ENCODE measurements at regions not wholly inside any gene's neighbourhood (a gene's known extent, or its start where the extent isn't known, plus 50 kb on each side); places are given as distances from the start of the nearest gene placed in this dataset.

- WGBS (ENCODE audit: insufficient coverage, insufficient replicate concordance, low lambda C conversion rate, missing lambda C conversion rate) = 15% methylated on average over 4 of the region's 4 CpGs
- FAIRE-seq (no peak), ATAC-seq (no peak), DNase-seq (ENCODE audit: low read depth, low spot score) (no peak)
- no peaks in the 10 kb centered on the region for H3K79me2 ChIP-seq (ENCODE audit: control insufficient read depth, insufficient read depth, low read length)
- no peaks in the 10 kb centered on the region for H3K36me3 ChIP-seq (ENCODE audit: control insufficient read depth in 2 of 2, insufficient read depth in 2 of 2, low read length in 1 of 2)
- ChIA-PET CTCF (no interaction called here), POLR2A (no interaction called here), RAD21 (ENCODE audit: unreplicated experiment) (no interaction called here), SMC1A (ENCODE audit: uncharacterized antibody, unreplicated experiment) (no interaction called here)
- H4K20me1 ChIP-seq (ENCODE audit: control insufficient read depth, insufficient read depth) = no peaks in the 10 kb centered on the region
- no peak overlapping the region for H2AFZ ChIP-seq (ENCODE audit: control insufficient read depth, low read depth, low read length)
- no peak overlapping the region for H3K9ac ChIP-seq (ENCODE audit: control insufficient read depth, insufficient read depth, low read length)
- no TSS peak for BruUV-seq (replicated peaks)
- H3K4me3 ChIP-seq = no peak overlapping the region
- in situ Hi-C loops (cut with MboI) = no loop called here
- H3K4me1 ChIP-seq (ENCODE audit: control insufficient read depth, insufficient read depth, low read length) = no peaks in the 10 kb centered on the region
- intact Hi-C loops (cut with micrococcal nuclease; ENCODE audit: unreplicated experiment) = no loop called here
- H3K27me3 ChIP-seq (replicated peaks in 1 of 2; ENCODE audit: control insufficient read depth in 2 of 2, insufficient read depth in 2 of 2, low read length in 1 of 2) = no peaks in the 10 kb centered on the region
- H3K9me3 ChIP-seq (replicated peaks; ENCODE audit: control insufficient read depth, insufficient read depth, low read length) = no peaks in the 10 kb centered on the region; the same call in 2 of the 3 replicates
- no peak overlapping the region for H3K27ac ChIP-seq (ENCODE audit: control insufficient read depth, insufficient read depth)
- H3K4me2 ChIP-seq (ENCODE audit: control insufficient read depth, insufficient read depth) = no peak overlapping the region
- no peak for TF ChIP-seq SKIL (IDR thresholded peaks at IDR 0.05; ENCODE audit: low read depth, poor library complexity, severe bottlenecking)
- TF ChIP-seq KLF5 (IDR thresholded peaks at IDR 0.05; ENCODE audit: partially characterized antibody) = no peak
- no peak for TF ChIP-seq BCL11A (IDR thresholded peaks at IDR 0.05; ENCODE audit: low read depth, low read length)
- TF ChIP-seq CBFB (IDR thresholded peaks at IDR 0.05; ENCODE audit: low read depth) = no peak
- no peak for TF ChIP-seq MLLT1 (IDR thresholded peaks at IDR 0.05)
- no peak for TF ChIP-seq SMAD1 (IDR thresholded peaks at IDR 0.05; ENCODE audit: low read depth, partially characterized antibody)
- no peak for TF ChIP-seq RELA (IDR thresholded peaks at IDR 0.05; ENCODE audit: borderline replicate concordance, partially characterized antibody)
- no peak for TF ChIP-seq ATF3 (IDR thresholded peaks at IDR 0.05; ENCODE audit: borderline replicate concordance, extremely low read depth, low read depth, low read length)
- TF ChIP-seq ELK1 (IDR thresholded peaks at IDR 0.05; ENCODE audit: low read depth, low read length) = no peak
- TF ChIP-seq CEBPZ (IDR thresholded peaks at IDR 0.05; ENCODE audit: low read depth, low read length) = no peak
- no peak for TF ChIP-seq TBL1XR1 (IDR thresholded peaks at IDR 0.05; ENCODE audit: low read depth, low read length)
- no peak for TF ChIP-seq ZNF622 (IDR thresholded peaks at IDR 0.05)
- no peak for TF ChIP-seq HDGF (IDR thresholded peaks at IDR 0.05)
- TF ChIP-seq ATF2 (IDR thresholded peaks at IDR 0.05; ENCODE audit: low read length) = no peak
These were observed 309.2 kb upstream of the DDI1 start for GRCh38 chr11:103727262-103727661.

Measured in GM12878 (cell line).